NCI-H345 treated with DMSO at 0.1 percent for 48 hours (cell line): ENCODE measurements at regions not wholly inside any gene's neighbourhood (a gene's known extent, or its start where the extent isn't known, plus 50 kb on each side); places are given as distances from the start of the nearest gene placed in this dataset.
"Not testable (repeated sequence)": the region's sequence is repeated elsewhere in the genome, so short reads cannot be mapped to it uniquely, and the experiment has no call there.

Experiments used
- DNase-seq: peaks from one replicate; lab custom pipeline; 2025; ENCODE audit not compliant: unreplicated experiment; lab: John Stamatoyannopoulos, UW

DNA sequence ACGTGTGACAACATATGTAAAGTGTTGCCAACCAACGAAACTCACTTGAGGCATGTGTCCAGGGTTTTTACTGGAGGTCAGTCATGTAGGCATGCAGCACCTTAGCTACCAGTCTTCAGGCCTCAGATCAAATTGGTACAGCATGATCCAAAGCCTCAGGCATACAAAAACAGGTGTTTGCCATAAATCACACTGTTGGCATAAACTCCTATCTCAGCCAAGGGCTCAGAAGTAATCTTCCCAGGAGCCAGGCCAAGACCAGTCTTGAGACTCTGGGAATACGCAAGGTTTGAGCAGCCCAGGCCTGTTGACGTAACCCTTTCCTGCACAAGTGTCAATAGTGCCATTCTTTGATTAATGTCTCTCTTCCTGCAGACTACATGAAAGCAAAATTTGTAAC, 163.5 kb downstream of the PRL start:
- no peak for DNase-seq

DNA sequence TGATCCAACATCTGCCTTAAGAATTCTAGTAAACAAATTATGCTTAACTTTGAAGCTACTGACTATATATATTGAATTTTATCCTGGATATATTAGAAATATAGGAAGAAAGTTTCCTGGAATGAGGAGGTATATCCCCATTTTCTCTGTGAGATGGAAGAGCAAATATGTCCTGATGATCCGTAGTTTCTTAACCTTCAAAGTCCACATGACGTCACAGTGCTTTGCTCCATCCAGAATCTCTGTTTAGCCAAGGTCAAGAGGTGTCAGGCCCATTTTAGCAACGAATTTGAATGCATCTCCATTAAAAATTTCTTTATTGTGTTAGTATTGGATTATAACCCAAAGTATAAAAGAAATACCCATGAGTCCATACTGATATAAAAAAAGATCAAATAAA, 162.5 kb downstream of the PRL start:
- no peak for DNase-seq

DNA sequence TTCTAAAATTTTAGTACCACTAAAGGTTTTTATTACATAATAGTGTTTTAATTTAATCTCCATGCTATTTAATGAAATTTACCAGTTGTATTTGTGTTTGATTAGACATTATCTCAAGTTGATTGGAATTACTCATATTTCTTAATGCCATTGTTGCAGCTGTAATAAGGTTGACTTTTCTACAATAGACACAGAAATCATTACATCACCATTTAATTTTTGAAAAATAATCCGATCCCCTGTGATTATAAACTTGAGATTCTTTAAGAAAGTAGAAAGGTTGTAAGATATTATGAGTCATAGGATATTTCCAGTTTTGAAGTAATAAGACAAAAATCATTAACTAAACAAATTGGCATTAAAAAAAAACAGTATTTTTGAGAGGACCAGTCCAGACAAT, 161.4 kb downstream of the PRL start:
- DNase-seq = no peak

DNA sequence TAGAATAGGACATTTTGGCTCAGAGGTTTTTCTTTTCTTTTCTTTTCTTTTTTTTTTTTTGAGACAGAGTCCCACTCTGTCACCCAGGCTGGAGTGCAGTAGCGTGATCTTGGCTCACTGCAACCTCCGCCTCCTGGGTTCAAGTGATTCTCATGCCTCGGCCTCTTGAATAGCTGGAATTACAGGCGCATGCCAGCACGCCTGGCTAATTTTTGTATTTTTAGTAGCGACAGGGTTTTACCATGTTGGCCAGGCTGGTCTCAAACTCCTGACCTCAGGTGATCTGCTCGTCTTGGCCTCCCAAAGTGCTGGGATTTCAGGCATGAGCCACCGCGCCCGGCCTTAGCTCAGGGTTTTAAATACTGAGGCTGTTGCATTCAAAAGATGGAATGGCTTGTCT, 156.1 kb downstream of the PRL start:
- DNase-seq = not testable (repeated sequence)

DNA sequence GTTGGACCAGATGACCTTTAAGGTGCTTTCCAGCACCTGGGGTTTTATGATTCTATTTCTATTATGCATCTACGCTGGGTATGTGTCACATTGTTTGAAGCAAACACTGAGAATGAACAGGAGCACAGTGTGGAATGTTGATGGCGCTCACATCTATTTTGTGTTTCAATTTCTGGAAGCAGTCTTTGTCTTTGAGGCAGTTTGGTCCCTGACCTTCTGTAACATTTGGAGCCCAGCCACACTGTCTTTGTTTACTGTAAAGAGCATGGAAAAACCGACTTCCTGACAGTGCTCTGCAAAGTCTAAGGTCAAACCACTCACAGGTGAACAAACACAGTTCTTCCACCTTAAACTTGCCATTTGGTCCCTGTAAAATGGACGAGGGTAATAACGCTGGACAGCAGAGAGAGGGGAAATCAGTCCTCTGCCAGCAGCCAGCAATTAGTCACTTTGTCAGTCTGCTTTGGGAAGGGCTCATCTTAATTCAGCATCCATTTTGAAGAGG, 155.5 kb downstream of the PRL start:
- DNase-seq = peak; percentile 57

DNA sequence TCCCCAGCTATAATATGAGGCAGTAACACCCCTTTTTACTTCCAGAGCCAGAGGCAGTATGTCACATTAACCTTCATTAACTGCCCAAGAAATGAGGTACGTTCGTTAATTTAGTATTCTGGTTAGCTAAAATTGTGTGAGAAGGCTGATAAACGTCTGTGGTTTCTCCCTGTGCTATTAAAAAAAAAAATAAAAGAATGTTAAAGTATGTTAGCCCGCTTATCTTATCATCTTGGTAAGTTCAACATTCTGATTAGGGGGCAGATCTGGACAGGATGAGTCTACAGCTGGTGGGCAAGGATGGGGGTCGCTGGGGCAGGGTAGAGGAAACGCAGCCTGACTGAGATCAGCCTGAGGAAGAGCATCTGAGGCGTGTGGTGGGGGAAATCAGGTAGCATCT, 154.0 kb downstream of the PRL start:
- no peak for DNase-seq

DNA sequence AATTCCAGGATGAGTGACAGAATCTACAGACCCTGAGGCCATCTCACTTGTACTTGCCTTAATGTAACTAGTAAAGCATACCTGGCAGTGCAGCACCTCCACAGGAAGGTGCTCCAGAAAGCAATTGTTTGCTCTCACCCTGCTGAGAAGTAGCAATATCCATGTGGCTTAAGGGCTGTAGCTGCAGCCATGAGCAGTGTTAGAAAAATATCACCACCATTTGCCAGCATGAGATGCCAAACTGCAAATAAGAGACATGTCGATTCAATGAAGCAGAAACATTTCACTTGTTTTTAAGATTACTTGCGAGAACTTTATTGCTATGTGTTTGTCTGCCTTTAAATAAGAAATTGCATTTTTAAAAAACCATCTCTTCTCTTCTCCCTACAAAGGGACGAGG, 151.5 kb downstream of the PRL start:
- peak; percentile 89 for DNase-seq

DNA sequence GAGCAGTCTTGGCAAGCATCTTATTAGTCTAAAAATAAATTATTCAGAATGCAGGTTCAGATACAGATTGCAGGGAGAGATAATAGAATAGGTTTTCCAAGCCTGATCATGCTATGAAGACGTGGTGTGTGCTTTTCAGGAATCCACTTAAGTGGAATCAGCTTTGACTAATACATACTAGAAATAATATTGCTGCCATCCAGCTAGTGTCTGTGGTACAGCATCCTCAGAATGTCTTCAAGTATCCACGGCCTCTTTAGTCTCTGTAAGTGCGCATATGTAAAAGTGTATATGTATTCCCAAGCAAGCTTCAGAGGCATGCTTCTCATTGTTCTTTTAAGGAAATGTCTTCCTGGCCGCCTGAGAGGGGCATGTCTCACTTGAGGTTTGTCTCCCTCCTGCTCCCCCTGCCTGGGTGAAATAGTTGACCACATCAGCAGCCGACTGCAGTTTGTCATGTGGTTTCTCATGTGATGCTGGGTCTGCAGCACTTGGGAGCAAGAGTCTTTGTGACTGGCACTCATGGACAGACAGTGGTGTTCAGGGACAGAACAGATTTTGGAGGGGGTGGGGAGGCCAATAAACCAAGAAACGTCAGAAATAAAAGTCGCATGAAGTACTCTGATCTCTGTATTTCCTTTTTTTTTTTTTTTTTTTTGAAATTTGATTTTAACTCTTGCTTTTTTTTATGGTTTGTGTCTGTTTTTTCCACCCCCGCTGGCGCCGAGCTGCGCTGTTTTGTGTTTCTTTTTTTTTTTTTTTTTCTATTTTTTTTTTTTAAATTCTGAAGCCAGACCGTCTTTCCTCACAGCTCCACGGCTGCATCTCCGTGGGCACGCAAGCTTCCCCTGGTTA, 150.8 kb downstream of the PRL start:
- DNase-seq = peak; percentile 53

DNA sequence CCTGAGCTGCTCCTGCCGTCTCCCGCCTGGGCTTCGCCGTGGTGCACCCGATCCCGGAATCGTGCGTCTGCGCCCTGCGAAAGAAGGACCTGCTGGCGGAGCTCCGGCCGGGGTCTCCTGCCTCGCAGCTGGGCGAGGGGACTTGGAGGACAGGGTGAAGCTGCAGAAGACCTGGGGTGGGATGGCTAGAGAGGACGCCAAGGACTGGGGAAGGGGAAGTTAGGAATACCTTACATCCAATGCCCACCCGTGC, 150.2 kb downstream of the PRL start:
- no peak for DNase-seq

DNA sequence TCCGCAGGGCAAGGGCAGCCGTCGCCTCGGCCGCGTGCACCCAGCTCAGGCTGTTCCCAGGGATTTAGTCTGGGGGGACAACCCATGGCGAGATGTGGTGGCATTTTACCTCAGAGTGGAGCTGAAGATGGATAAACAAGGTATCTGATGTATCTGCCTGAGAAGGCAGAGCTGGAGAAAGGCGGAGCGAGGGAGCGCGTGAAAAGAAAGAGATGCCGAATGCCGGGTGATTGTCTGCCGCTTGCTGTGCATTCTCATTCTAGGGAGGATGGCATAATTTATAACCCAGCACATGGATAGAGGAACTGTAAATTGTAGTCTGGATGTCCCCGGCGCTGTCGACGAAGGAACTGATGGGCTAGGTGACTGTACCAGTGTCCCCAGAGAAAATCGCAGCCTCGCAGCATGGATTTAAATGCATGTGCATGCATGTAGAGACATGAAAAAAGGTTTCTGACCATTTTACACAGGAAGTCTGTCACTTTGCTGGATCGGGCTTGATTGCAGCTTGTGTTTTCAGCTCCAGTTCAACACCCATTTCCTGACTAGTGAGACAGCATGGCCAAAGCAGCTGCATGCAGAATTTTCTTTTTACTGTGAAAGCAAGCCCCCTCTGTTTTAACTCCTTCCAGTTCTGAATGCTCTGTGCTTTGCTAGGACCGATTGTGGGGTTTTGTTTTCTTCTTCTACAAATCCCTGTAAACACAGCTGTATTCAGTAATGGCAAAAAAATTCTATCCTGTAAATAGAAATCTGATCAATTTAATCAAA, 149.7 kb downstream of the PRL start:
- DNase-seq = no peak

DNA sequence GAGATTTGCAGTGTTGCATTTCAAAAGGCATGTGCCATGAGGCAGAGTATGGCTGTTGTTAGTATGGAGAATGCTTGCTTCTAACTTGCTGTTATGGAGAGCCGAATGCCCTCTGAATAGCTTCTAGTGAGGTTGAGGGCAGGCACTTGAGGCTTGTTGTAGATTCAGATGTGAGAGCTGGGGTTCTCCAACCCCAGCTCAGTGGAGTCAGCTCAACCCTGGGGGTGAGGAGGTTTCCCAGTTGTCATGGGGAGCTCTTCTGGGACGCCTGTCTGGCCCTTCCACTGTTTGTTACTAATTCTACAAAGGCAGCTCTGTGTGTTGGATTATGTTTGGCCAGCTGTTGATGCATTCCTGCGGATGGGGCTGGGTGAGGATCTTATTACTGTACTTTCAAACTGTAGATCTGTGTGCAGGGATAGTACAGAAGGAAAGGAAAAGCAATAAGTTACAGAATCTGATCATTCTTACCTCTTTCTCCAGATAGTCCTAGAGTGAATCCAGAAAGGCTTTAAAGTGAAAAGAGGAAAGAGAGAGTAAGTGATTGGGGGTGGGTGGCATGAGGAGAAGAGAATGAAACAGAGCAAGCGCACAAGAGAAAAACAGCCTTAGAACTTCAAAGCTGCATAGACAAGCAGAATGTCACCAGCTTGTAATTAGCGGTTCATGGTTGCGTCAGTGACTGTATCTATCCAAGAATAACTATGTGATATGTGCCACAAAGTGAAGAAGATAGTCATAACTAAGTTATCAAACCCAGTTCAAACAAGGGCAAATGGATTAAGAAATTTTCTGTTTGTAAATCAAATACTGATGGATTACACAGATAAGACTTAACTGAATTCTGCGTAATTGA, 148.7 kb downstream of the PRL start:
- DNase-seq = peak; percentile 52

DNA sequence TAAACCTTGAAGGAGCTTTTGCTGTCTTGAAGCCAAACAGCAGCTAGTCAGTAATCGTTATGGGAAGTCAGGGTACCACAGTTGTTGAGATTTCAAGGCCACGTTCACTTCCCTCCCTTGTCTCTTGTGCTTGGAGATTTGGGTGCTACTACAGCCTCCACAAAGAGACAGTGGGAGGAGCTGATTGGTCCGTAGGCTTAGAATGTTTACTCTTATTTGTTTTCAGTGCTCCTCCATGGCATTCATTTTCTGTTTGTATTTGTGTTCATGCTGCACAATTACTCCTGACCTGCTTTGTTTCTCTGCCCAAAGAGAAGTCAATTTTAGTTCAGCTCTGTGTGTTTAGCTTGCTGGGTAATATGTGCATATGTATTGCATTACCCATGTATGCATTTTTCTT, 147.7 kb downstream of the PRL start:
- peak; percentile 79 for DNase-seq

DNA sequence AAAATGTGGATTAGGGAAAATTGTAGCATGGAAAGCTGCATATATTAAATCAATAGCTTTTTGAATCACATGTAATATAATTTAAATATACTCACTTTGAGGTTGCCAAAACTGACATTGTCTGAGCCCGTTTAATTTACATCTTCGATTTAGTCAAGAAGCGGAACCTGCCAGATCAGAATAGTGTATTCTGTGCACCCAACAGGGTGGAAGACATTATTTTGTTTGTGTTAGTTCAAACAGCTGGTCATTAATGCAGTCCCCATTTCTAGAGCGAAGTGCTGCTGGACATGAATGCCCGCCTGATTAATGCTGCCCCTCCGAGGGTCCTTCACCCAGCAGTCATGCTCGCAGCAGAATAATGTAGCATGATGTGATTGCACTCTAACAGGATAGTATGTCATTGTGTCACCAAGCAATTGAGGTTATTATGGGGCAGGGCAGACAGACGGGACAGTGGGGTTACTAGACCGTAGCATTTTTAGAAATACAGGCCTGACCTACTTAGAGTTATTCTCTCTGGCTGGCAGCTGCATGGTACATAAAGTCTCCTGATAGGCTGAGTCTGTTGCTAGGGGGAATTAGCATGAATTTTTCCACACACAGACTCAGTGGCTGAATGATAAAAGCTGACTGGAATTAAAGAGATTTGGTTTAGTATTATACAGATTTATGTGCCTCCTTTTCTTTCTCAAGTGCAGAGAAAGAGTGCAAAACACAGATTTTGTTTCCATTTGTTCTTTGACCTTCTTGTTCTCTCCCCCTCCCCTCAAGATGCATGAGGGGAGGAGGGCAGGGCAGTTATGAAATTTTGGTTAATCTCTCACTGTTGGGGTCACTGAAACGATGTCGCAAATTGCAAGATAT, 147.1 kb downstream of the PRL start:
- DNase-seq = peak; percentile 73

DNA sequence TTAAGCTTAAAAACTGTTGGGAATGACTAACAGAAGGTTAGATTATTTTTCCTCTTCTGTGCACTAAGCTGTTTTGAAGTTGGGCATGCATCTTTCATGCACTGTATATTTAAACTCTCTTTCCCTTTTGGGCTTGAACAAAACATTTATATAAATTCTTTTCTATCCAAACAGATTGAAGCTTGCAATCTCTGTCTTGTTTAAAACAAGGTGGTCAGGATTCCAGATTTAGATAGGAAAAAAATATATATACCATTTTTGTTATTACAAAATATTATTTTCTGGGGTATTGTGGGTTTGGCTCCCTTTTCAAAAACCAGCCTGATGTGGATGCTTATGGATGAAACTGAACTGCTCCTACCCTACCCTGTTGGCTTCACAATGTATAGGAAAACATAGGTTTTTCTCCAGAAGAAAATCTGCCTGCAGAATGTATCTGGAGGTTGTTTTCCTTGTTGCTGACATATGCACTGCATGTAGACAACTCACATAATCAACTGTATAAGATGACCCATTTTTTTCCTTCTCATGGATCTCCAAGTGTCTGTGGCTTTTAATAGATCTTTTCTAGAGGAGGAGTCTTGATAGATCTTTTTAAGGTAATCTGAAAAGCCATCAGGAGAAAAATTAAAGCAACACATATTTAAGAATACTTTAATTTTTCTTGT, 146.3 kb downstream of the PRL start:
- DNase-seq = no peak

DNA sequence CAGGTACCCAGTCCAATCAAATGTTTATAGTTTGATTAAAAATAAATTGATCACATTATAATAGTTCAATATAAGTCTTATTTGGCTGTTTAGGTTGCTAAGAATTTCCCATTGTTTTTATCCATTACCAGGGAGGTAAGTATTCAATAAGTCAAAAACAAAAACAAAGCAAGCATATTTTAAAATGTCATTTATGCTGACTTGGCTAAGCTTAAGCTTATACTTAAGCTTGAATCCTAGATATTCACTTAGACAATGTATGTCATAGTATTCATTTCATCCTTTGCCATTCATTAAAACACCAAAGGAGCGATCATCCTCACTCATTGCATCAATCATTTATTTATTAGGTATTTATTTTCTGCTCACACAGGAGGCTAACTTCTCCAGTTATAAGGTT, 144.9 kb downstream of the PRL start:
- DNase-seq = no peak

DNA sequence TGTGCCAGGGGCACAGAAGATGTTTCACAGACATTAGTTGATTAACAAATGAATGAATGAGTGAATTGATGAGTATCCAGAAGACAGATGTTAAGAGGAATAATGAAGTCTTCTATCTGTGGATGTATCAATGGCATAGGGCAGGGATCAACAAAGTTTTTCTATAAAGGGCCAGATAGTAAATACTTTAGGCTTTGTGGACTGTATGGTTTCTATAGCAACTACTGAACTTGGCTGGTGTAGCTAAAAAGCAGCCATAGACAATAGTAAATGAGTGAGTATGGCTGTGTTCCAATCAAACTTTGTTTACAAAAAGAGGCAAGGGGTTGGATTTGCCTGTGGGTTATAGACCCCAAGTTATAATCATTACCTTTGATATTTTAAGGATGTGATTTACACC, 144.0 kb downstream of the PRL start:
- peak; percentile 12 for DNase-seq

DNA sequence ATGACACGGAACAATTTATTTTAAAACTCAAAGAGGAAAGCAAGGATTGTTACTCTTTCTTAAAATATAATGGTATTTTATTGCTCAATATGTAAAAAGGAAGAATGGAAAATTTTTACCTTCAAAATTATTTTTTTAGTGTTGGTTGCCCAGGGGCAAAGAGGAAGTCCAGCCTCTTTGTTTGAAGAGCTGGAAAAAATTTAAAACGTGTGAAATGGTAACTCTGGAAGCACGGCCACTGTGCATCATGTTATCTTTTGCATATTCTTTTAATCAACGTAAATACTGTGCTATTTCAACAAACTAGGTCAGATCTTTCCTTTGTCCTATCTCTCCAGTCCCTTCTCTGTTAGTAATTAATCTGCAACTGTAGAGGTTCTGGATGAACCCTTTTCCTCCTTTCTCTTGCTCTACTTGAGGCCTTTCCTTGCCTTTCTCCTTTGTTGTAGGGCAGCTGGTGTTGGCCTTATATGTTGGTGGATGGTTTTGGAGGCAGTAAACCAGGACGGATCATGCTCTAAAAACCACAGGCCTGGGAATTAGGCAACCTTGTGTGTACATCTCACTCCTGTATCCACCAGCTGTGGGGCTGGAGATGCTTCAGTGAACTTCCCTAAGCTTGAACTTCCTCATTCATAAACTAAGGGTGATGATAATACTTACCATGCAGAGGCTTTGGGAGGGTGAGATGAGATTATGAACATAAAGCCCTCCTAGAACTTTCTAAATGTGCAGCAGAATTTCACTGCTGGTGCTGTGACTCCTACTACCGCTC, 143.3 kb downstream of the PRL start:
- no peak for DNase-seq

DNA sequence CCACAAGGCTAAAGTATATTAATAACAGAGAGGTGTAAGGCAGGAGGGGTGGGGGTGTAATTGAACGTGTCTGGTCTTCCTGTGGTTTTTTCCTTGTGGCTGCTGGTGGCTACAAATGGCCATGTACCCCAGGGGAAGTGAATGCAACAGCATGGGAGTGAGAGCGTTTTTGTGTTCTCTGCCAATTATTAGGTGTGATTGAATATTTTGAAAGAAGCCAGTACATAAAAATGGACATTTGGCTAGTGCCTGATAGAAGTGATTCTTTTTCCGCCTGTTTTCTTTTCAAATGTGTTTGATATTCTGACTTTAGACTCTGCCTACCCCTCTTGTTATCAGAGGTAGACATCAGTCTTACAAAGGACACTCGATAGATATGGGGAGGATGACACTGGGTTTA, 141.3 kb downstream of the PRL start:
- no peak for DNase-seq

DNA sequence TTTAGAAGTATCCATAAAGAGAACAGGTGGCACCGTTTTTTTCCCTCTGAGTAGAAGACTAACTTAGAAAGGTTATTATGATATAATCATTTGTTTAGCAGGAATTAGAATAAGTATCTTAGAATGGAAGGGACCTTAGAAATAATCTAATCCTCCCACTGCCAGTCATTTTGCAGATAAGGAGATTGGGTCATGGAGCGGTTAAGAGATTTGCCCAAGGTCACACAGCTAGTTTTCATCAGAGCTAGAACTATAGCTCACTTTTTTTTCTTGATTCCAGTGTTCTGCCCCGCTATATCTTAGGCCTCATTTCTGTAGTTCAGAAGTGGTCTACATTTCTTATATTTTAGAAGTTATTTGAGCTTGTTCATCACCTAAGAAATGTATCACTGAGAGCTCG, 139.6 kb downstream of the PRL start:
- no peak for DNase-seq
